ENCODE measurements at regions not wholly inside any gene's neighbourhood (a gene's known extent, or its start where the extent isn't known, plus 50 kb on each side); places are given as distances from the start of the nearest gene placed in this dataset.

DNA sequence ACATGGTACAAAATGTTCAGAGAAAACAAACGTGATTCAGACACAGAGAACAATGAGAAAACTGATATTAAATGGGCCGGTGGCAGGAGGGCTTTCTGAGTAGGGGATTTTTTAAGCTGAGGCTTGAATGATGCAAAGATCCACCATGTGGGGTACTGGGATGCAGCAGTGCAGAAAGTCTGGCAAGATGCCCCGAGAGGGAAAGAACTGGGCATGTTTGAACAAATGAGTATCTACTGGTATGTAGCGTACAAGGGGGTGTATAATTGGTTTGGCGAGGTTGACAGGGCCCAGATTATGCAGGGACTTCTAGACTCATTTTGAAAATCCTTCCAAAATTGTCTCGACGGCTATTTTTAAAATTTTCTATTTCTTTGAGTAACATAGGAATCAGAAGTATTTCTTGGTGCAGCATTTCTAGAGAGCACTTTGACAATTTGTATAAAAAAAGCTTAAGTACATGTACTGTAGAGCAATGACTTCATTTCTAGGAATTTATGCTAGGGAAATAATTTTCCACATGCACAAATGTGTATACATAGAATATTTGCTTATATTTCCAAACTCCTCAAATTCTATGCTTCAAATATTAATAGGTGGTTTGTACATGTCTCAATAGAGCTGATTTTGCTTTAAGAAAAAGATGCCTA is 119.6 kb upstream of the DOK5 start:
- TF ChIP-seq, protein P1, sequence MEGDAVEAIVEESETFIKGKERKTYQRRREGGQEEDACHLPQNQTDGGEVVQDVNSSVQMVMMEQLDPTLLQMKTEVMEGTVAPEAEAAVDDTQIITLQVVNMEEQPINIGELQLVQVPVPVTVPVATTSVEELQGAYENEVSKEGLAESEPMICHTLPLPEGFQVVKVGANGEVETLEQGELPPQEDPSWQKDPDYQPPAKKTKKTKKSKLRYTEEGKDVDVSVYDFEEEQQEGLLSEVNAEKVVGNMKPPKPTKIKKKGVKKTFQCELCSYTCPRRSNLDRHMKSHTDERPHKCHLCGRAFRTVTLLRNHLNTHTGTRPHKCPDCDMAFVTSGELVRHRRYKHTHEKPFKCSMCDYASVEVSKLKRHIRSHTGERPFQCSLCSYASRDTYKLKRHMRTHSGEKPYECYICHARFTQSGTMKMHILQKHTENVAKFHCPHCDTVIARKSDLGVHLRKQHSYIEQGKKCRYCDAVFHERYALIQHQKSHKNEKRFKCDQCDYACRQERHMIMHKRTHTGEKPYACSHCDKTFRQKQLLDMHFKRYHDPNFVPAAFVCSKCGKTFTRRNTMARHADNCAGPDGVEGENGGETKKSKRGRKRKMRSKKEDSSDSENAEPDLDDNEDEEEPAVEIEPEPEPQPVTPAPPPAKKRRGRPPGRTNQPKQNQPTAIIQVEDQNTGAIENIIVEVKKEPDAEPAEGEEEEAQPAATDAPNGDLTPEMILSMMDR (IDR thresholded peaks at IDR 0.05; ENCODE audit: insufficient read depth, low read length, poor library complexity, severe bottlenecking): no peak
- no peaks in the 10 kb centered on the region for H3K27me3 ChIP-seq (replicated peaks; ENCODE audit: control insufficient read depth, insufficient read depth, low read length)
- no peak overlapping the region for H3K4me3 ChIP-seq (replicated peaks; ENCODE audit: low read depth, low read length)
- no peaks in the 10 kb centered on the region for H3K36me3 ChIP-seq (ENCODE audit: control insufficient read depth, insufficient read depth, low read length)
- no peak for DNase-seq (ENCODE audit: extremely low read depth, insufficient read length)

DNA sequence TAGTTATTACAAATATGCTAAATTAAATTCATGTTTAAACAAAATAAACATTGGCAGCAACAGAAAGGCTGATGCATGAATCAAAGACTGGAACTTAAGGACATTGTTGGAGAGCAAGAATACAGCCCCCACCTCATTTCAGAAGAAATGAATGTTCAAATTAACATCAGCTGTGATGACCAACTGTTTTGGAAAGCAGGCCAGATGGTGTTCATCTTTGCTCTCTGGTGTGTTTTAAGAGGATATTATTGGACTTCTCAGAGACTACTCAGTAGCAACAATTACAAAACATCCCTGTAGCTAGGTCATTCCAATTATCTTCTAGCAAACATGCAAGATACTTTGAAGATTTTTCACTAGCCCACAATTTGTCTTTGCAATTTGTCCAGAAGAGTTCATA is 118.6 kb upstream of the DOK5 start:
- Histone ChIP-seq H3K4me3 (replicated peaks; ENCODE audit: low read depth, low read length) (no peak overlapping the region), H3K36me3 (ENCODE audit: control insufficient read depth, insufficient read depth, low read length) (no peaks in the 10 kb centered on the region), H3K27me3 (replicated peaks; ENCODE audit: control insufficient read depth, insufficient read depth, low read length) (no peaks in the 10 kb centered on the region)
- no peak for DNase-seq (ENCODE audit: extremely low read depth, insufficient read length)
- TF ChIP-seq, protein P1 (IDR thresholded peaks at IDR 0.05; ENCODE audit: insufficient read depth, low read length, poor library complexity, severe bottlenecking): no peak

DNA sequence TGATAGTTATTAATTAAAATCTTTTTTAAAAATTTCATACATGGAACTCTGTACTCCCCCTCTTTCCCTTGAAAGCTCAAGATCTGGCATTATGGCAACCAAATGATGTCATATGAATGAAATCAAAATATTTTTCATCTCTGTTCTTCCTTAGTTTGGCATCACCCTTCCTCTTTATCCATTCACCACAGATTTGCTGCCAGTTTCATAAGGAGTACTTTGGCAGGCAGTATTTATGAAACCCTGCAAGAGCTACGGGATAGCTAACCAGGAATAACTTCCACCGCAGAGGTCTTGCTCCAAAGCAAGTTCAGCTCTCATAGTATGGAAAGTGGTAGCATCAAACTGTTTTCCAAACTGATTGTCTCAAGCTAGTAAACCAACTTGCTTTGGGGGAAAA is 113.9 kb upstream of the DOK5 start:
- Histone ChIP-seq H3K36me3 (ENCODE audit: control insufficient read depth, insufficient read depth, low read length) (no peaks in the 10 kb centered on the region), H3K27me3 (replicated peaks; ENCODE audit: control insufficient read depth, insufficient read depth, low read length) (no peaks in the 10 kb centered on the region), H3K4me3 (replicated peaks; ENCODE audit: low read depth, low read length) (no peak overlapping the region)
- TF ChIP-seq, protein P1 (IDR thresholded peaks at IDR 0.05; ENCODE audit: insufficient read depth, low read length, poor library complexity, severe bottlenecking): no peak
- no peak for DNase-seq (ENCODE audit: extremely low read depth, insufficient read length)

DNA sequence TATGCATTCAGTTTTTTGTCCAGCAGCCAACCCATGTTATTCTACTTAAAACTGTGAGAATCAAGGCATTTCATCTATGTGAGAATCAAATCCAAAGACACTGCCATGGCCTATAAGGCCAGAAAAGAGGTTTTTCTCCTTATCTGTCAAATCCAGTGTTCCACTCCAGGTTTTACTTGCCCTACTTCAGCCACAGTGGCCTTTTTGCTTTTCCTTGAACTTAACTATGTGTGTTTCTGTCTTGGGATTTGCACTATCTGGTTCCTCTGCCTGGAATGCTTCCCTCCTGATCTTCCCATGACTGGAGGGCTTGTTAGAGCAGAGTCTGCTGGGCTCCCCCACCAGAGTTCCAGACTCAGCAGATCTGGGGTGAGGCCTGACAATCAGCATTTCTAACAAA is 113.1 kb upstream of the DOK5 start:
- DNase-seq (ENCODE audit: extremely low read depth, insufficient read length): no peak
- Histone ChIP-seq H3K36me3 (ENCODE audit: control insufficient read depth, insufficient read depth, low read length) (no peaks in the 10 kb centered on the region), H3K4me3 (replicated peaks; ENCODE audit: low read depth, low read length) (no peak overlapping the region), H3K27me3 (replicated peaks; ENCODE audit: control insufficient read depth, insufficient read depth, low read length) (no peaks in the 10 kb centered on the region)
- TF ChIP-seq, protein P1 (IDR thresholded peaks at IDR 0.05; ENCODE audit: insufficient read depth, low read length, poor library complexity, severe bottlenecking): no peak

DNA sequence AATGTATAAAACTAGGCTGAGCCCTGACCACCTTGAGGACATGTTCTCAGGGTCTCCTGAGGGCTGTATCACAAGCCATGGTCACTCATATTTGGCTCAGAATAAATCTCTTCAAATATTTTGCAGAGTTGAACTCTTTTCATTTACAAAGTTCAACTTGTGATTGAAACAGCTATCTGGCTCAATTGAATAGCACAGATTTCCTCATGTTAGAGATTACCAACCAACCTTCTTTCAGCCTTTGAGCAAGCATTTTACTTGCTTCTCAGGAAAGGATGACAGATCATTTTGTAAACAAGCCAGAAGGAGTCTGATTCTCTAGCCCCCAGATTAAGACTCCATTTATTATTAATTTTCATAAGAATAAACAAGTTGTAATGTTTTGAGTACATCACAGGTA is 111.0 kb upstream of the DOK5 start:
- no peak for DNase-seq (ENCODE audit: extremely low read depth, insufficient read length)
- TF ChIP-seq, protein P1 (IDR thresholded peaks at IDR 0.05; ENCODE audit: insufficient read depth, low read length, poor library complexity, severe bottlenecking): no peak
- Histone ChIP-seq H3K36me3 (ENCODE audit: control insufficient read depth, insufficient read depth, low read length) (no peaks in the 10 kb centered on the region), H3K4me3 (replicated peaks; ENCODE audit: low read depth, low read length) (no peak overlapping the region), H3K27me3 (replicated peaks; ENCODE audit: control insufficient read depth, insufficient read depth, low read length) (no peaks in the 10 kb centered on the region)

DNA sequence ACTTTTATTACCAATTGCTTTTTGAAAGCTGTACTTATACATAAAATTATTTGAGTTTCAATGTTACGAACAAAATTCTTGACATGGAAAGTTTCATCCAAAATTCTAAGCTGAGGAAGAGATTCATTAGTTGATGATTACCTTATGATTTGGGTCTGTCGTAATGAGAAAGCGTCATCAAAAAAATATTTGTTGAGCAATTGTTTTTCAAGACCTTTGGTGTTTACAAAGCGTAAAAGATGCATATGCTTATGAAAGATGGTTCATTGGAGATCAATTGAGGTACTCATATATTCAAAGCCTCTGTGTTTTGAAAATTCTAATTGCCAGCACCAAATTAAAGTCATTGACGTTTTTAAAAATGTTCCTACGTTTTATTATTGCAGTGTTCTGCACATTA is 110.5 kb upstream of the DOK5 start:
- Histone ChIP-seq H3K4me3 (replicated peaks; ENCODE audit: low read depth, low read length) (no peak overlapping the region), H3K36me3 (ENCODE audit: control insufficient read depth, insufficient read depth, low read length) (no peaks in the 10 kb centered on the region), H3K27me3 (replicated peaks; ENCODE audit: control insufficient read depth, insufficient read depth, low read length) (no peaks in the 10 kb centered on the region)
- TF ChIP-seq, protein P1 (IDR thresholded peaks at IDR 0.05; ENCODE audit: insufficient read depth, low read length, poor library complexity, severe bottlenecking): no peak
- DNase-seq (ENCODE audit: extremely low read depth, insufficient read length): no peak
